ENCODE measurements at regions not wholly inside any gene's neighbourhood (a gene's known extent, or its start where the extent isn't known, plus 50 kb on each side); places are given as distances from the start of the nearest gene placed in this dataset.

DNA sequence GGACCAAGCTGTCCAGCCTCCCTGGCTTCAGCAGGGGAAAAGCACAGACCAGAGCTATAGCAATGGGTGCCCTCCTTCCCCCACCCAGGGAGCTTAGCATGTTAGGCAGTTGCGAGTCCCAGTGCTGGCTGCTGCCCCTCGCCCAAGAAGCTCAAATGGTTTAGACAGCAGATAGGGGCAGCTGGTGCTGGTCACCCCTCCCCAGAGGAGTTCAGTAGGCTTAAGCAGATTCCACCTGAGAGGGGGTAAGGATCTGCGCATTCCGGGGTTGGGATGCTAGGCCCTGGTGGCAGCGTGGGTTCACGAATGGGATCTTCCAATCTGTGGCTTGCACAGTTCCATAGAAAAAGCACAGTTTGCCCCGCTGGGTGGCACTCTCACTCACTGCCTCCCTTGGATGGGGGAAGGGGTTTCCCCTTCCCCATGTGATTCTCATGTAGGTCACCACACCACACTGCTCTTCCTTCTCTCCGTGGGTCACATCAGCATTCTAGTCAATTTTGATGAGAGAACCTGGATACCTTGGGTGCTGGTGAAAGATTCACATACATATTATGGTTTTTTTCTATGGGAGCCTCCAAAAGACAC is 665.6 kb downstream of the C12orf50 start:
- Histone ChIP-seq H3K4me1 (ENCODE audit: control insufficient read depth, insufficient read depth, low read length) (no peaks in the 10 kb centered on the region), H3K9me3 (ENCODE audit: control insufficient read depth, insufficient read depth, low read length) (peaks cover 13% of the 10 kb centered on the region), H3K36me3 (ENCODE audit: control insufficient read depth, insufficient read depth, low read length) (no peaks in the 10 kb centered on the region), H3K4me3 (ENCODE audit: low read length) (no peak overlapping the region), H3K27me3 (ENCODE audit: control insufficient read depth, insufficient read depth, low read length) (no peaks in the 10 kb centered on the region), H3K27ac (ENCODE audit: low read length) (no peak overlapping the region)
- peaks cover 15 to 27% of the 10 kb centered on the region in 2 donors for H3K9me3 Mint-ChIP-seq
- WGBS (ENCODE audit: insufficient coverage) = 94% methylated on average over 6 of the region's 8 CpGs
- H3K36me3 Mint-ChIP-seq = no peaks in the 10 kb centered on the region
- TF ChIP-seq, protein P1, sequence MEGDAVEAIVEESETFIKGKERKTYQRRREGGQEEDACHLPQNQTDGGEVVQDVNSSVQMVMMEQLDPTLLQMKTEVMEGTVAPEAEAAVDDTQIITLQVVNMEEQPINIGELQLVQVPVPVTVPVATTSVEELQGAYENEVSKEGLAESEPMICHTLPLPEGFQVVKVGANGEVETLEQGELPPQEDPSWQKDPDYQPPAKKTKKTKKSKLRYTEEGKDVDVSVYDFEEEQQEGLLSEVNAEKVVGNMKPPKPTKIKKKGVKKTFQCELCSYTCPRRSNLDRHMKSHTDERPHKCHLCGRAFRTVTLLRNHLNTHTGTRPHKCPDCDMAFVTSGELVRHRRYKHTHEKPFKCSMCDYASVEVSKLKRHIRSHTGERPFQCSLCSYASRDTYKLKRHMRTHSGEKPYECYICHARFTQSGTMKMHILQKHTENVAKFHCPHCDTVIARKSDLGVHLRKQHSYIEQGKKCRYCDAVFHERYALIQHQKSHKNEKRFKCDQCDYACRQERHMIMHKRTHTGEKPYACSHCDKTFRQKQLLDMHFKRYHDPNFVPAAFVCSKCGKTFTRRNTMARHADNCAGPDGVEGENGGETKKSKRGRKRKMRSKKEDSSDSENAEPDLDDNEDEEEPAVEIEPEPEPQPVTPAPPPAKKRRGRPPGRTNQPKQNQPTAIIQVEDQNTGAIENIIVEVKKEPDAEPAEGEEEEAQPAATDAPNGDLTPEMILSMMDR (IDR thresholded peaks at IDR 0.05) = no peak
- H3K4me1 Mint-ChIP-seq = no peaks in the 10 kb centered on the region
- H3K4me3 Mint-ChIP-seq = no peak overlapping the region
- DNase-seq (no peak), ATAC-seq (no peak)
- no peaks in the 10 kb centered on the region for H3K27me3 Mint-ChIP-seq (ENCODE audit: low read depth in 2 of 2)
- no peak overlapping the region for H3K27ac Mint-ChIP-seq
- intact Hi-C loops (cut with micrococcal nuclease) = no loop called here

DNA sequence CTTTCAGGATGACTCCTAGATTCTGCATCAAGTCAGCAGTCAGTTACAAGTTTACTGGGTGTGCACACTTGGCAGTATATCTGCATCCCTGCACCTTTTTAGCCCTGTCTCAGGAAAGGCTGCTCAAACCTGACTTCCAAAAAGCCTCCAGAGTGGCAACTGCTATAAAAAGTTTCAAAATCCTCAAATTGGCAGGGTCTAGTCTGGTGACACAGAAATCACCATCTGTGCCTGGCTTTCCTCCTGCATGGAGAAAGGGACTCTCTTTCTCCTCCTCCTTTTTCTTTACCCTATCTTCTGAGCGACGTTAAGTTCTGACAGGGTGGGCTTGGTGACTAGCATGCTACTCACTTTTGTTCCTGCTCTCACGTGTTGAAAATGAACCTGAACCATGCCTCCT is 679.5 kb downstream of the C12orf50 start:
- Histone ChIP-seq H3K4me3 (ENCODE audit: low read length) (no peak overlapping the region), H3K27ac (ENCODE audit: low read length) (no peak overlapping the region), H3K36me3 (ENCODE audit: control insufficient read depth, insufficient read depth, low read length) (no peaks in the 10 kb centered on the region), H3K4me1 (ENCODE audit: control insufficient read depth, insufficient read depth, low read length) (no peaks in the 10 kb centered on the region), H3K27me3 (ENCODE audit: control insufficient read depth, insufficient read depth, low read length) (no peaks in the 10 kb centered on the region), H3K9me3 (ENCODE audit: control insufficient read depth, insufficient read depth, low read length) (peaks cover 5% of the 10 kb centered on the region)
- no peaks in the 10 kb centered on the region for H3K36me3 Mint-ChIP-seq
- intact Hi-C loops (cut with micrococcal nuclease) = no loop called here
- WGBS (ENCODE audit: insufficient coverage) = 78% methylated on average over 3 of the region's 3 CpGs
- ATAC-seq (no peak), DNase-seq (no peak)
- no peak overlapping the region for H3K4me3 Mint-ChIP-seq
- H3K4me1 Mint-ChIP-seq = no peaks in the 10 kb centered on the region
- TF ChIP-seq, protein P1 (IDR thresholded peaks at IDR 0.05) = no peak
- H3K9me3 Mint-ChIP-seq = peaks cover 8 to 14% of the 10 kb centered on the region in 2 donors
- no peak overlapping the region for H3K27ac Mint-ChIP-seq
- no peaks in the 10 kb centered on the region for H3K27me3 Mint-ChIP-seq (ENCODE audit: low read depth in 2 of 2)

DNA sequence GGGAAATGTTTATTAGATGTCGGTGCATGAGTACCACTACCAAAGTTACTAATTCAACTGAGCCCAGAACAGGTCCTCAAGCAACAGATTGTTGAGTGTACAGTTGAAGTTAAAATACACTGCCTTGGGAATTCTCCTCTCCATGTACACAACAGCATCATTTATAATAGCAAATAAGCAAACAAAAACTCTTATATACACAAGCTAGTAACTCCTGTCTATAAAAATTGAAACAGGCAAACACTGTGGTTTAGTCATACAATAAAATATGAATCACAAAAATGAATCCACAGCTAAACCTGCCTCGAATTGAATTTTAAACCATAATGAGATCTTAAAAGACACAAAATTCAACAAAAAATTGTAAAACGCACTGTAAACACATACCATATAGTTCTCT is 681.1 kb downstream of the C12orf50 start:
- no CpG with 5 or more reads among the region's 3 CpGs for WGBS (ENCODE audit: insufficient coverage)
- no peak for ATAC-seq
- Histone ChIP-seq H3K36me3 (ENCODE audit: control insufficient read depth, insufficient read depth, low read length) (no peaks in the 10 kb centered on the region), H3K27me3 (ENCODE audit: control insufficient read depth, insufficient read depth, low read length) (no peaks in the 10 kb centered on the region), H3K4me3 (ENCODE audit: low read length) (no peak overlapping the region), H3K4me1 (ENCODE audit: control insufficient read depth, insufficient read depth, low read length) (no peaks in the 10 kb centered on the region), H3K27ac (ENCODE audit: low read length) (no peak overlapping the region), H3K9me3 (ENCODE audit: control insufficient read depth, insufficient read depth, low read length) (peaks cover 5% of the 10 kb centered on the region)
- Mint-ChIP-seq H3K36me3 (no peaks in the 10 kb centered on the region), H3K27me3 (ENCODE audit: low read depth in 2 of 2) (no peaks in the 10 kb centered on the region), H3K27ac (no peak overlapping the region), H3K4me1 (no peaks in the 10 kb centered on the region), H3K9me3 (peaks cover 10 to 12% of the 10 kb centered on the region in 2 donors), H3K4me3 (no peak overlapping the region)
- DNase-seq = no peak
- intact Hi-C loops (cut with micrococcal nuclease) = no loop called here
- TF ChIP-seq, protein P1 (IDR thresholded peaks at IDR 0.05) = no peak

DNA sequence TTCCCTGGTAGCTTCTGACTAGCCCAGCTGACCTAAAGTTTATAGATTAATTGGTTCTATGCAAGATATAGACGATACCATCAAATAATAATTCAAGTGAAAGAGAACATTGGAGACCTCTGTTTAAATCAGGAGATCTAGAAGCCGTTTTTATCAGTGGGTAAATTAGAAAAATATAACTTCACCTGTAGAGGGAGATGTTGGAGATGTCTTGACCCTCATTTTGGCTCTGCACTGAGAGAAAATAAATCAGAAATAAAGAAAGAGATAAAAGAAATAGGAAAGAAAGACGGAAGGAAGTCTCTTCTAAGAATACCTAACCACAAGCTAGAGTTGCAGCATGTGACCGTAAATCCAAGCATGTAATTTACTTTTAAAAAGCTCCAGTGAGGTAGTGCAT is 684.5 kb downstream of the C12orf50 start:
- intact Hi-C loops (cut with micrococcal nuclease) = no loop called here
- 40% methylated on average over 1 of the region's 4 CpGs for WGBS (ENCODE audit: insufficient coverage)
- TF ChIP-seq, protein P1 (IDR thresholded peaks at IDR 0.05) = no peak
- DNase-seq (no peak), ATAC-seq (no peak)
- H3K4me1 Mint-ChIP-seq = no peaks in the 10 kb centered on the region
- H3K27me3 Mint-ChIP-seq (ENCODE audit: low read depth in 2 of 2) = no peaks in the 10 kb centered on the region
- no peak overlapping the region for H3K4me3 ChIP-seq (ENCODE audit: low read length)
- H3K9me3 ChIP-seq (ENCODE audit: control insufficient read depth, insufficient read depth, low read length) = peaks cover 3% of the 10 kb centered on the region
- no peaks in the 10 kb centered on the region for H3K27me3 ChIP-seq (ENCODE audit: control insufficient read depth, insufficient read depth, low read length)
- no peaks in the 10 kb centered on the region for H3K36me3 Mint-ChIP-seq
- H3K4me1 ChIP-seq (ENCODE audit: control insufficient read depth, insufficient read depth, low read length) = no peaks in the 10 kb centered on the region
- H3K36me3 ChIP-seq (ENCODE audit: control insufficient read depth, insufficient read depth, low read length) = no peaks in the 10 kb centered on the region
- peaks cover 8 to 9% of the 10 kb centered on the region in 2 donors for H3K9me3 Mint-ChIP-seq
- no peak overlapping the region for H3K27ac Mint-ChIP-seq
- no peak overlapping the region for H3K4me3 Mint-ChIP-seq
- no peak overlapping the region for H3K27ac ChIP-seq (ENCODE audit: low read length)
